ENCODE measurements at regions not wholly inside any gene's neighbourhood (a gene's known extent, or its start where the extent isn't known, plus 50 kb on each side); places are given as distances from the start of the nearest gene placed in this dataset.

GRCh38 chr2:235332240-235332890 lies 161.5 kb upstream of the AGAP1 start (continued):
- TF ChIP-seq CHD7 (IDR thresholded peaks at IDR 0.05; ENCODE audit: insufficient replicate concordance, low read length) (no peak), SIX5 (IDR thresholded peaks at IDR 0.05; ENCODE audit: low read depth, low read length) (no peak)
